RWPE2 (cell line): ENCODE measurements at regions not wholly inside any gene's neighbourhood (a gene's known extent, or its start where the extent isn't known, plus 50 kb on each side); places are given as distances from the start of the nearest gene placed in this dataset.

Experiments
- ATAC-seq: fragments of 200-7000 bp; cut with Tn5 transposase; 3 replicates; pipeline ENCODE4 v1.9.1; 2021; ENCODE audit warnings: low read depth
- DNase-seq: peaks from one replicate; pipeline ENCODE4 v3.0.0-alpha.2; 2020; ENCODE audit warnings: low spot score
- H3K27ac ChIP-seq: fragments of 450-650 bp; 2 replicates; pipeline ENCODE4 v1.5.1; 2017; ENCODE audit warnings: mild to moderate bottlenecking; ENCODE audit not compliant: poor library complexity, severe bottlenecking
- H3K27me3 ChIP-seq: fragments of 250-450 bp; sonication (Bioruptor Pico); 2 replicates; pipeline ENCODE4 v1.5.1; 2021; ENCODE audit warnings: mild to moderate bottlenecking, moderate library complexity; ENCODE audit not compliant: insufficient read depth, poor library complexity, severe bottlenecking
- H3K36me3 ChIP-seq: fragments of 250-450 bp; sonication (Bioruptor Pico); 2 replicates; pipeline ENCODE4 v1.5.1; 2020; ENCODE audit warnings: low read depth, mild to moderate bottlenecking, moderate library complexity
- H3K4me1 ChIP-seq: fragments of 250-450 bp; sonication (Bioruptor Pico); 2 replicates; pipeline ENCODE4 v1.5.1; 2021; ENCODE audit warnings: mild to moderate bottlenecking, moderate library complexity; ENCODE audit not compliant: insufficient read depth, poor library complexity, severe bottlenecking
- H3K4me3 ChIP-seq: fragments of 250-450 bp; sonication (Bioruptor Pico); 2 replicates; pipeline ENCODE4 v1.5.1; 2021; ENCODE audit warnings: mild to moderate bottlenecking, moderate library complexity; ENCODE audit not compliant: severe bottlenecking
- H3K9me3 ChIP-seq: fragments of 250-450 bp; sonication (Bioruptor Pico); 2 replicates; pipeline ENCODE4 v1.5.1; 2021; ENCODE audit warnings: mild to moderate bottlenecking, moderate library complexity; ENCODE audit not compliant: severe bottlenecking
- CTCF ChIP-seq: fragments of 450-650 bp; IDR thresholded peaks from one replicate; pipeline ENCODE4 v1.5.1; 2017; ENCODE audit warnings: mild to moderate bottlenecking, moderate library complexity; ENCODE audit not compliant: poor library complexity, severe bottlenecking

GRCh38 chr2:139465789-139466188 is 685.6 kb upstream of the NXPH2 start:
- H3K4me3 ChIP-seq = no peak overlapping the region
- no peak for TF ChIP-seq CTCF
- H3K27me3 ChIP-seq = peaks cover 2% of the 10 kb centered on the region
- H3K27ac ChIP-seq = no peak overlapping the region
- H3K36me3 ChIP-seq = no peaks in the 10 kb centered on the region
- ATAC-seq (no peak), DNase-seq (no peak)
- H3K4me1 ChIP-seq = no peaks in the 10 kb centered on the region
- no peaks in the 10 kb centered on the region for H3K9me3 ChIP-seq

GRCh38 chr2:139457873-139458272 is 677.7 kb upstream of the NXPH2 start:
- ATAC-seq = no peak
- Histone ChIP-seq H3K9me3 (no peaks in the 10 kb centered on the region), H3K4me1 (no peaks in the 10 kb centered on the region), H3K36me3 (no peaks in the 10 kb centered on the region), H3K4me3 (no peak overlapping the region), H3K27me3 (no peaks in the 10 kb centered on the region), H3K27ac (no peak overlapping the region)
- no peak for TF ChIP-seq CTCF
- no peak for DNase-seq

- Histone ChIP-seq H3K36me3 (no peaks in the 10 kb centered on the region), H3K27ac (no peak overlapping the region), H3K27me3 (no peaks in the 10 kb centered on the region), H3K9me3 (no peaks in the 10 kb centered on the region), H3K4me1 (no peaks in the 10 kb centered on the region), H3K4me3 (no peak overlapping the region)
- DNase-seq (no peak), ATAC-seq (no peak)
- no peak for TF ChIP-seq CTCF
Observed at GRCh38 chr2:139454251-139454650, 674.1 kb upstream of the NXPH2 start.

GRCh38 chr2:139439100-139439499 is 658.9 kb upstream of the NXPH2 start:
- no peak overlapping the region for H3K27ac ChIP-seq
- H3K36me3 ChIP-seq = no peaks in the 10 kb centered on the region
- H3K4me1 ChIP-seq = no peaks in the 10 kb centered on the region
- ATAC-seq (no peak), DNase-seq (no peak)
- peaks cover 2% of the 10 kb centered on the region for H3K27me3 ChIP-seq
- TF ChIP-seq CTCF = no peak
- H3K4me3 ChIP-seq = no peak overlapping the region
- H3K9me3 ChIP-seq = peaks cover 1% of the 10 kb centered on the region

- no peaks in the 10 kb centered on the region for H3K4me1 ChIP-seq
- ATAC-seq (no peak), DNase-seq (no peak)
- H3K9me3 ChIP-seq = peaks cover 1% of the 10 kb centered on the region
- no peak overlapping the region for H3K27ac ChIP-seq
- H3K27me3 ChIP-seq = peaks cover 2% of the 10 kb centered on the region
- no peak overlapping the region for H3K4me3 ChIP-seq
- no peaks in the 10 kb centered on the region for H3K36me3 ChIP-seq
- TF ChIP-seq CTCF = no peak
Observed at GRCh38 chr2:139438478-139438877, 658.3 kb upstream of the NXPH2 start.
